ENCODE measurements at regions not wholly inside any gene's neighbourhood (a gene's known extent, or its start where the extent isn't known, plus 50 kb on each side); places are given as distances from the start of the nearest gene placed in this dataset.

GRCh38 chr18:5779922-5780321 is 115.4 kb downstream of the TMEM200C start:
- DNase-seq (ENCODE audit: low read depth) = no peak
- no peak overlapping the region for H3K4me3 ChIP-seq (ENCODE audit: low read depth, low read length)
- TF ChIP-seq CTCF (IDR thresholded peaks at IDR 0.05; ENCODE audit: low read depth, low read length, missing control alignments) = no peak

- no peak overlapping the region for H3K4me3 ChIP-seq (ENCODE audit: low read depth, low read length)
- no peak for DNase-seq (ENCODE audit: low read depth)
- no peak for TF ChIP-seq CTCF (IDR thresholded peaks at IDR 0.05; ENCODE audit: low read depth, low read length, missing control alignments)
These were observed 122.8 kb downstream of the TMEM200C start for GRCh38 chr18:5772306-5773105.

- no peak for TF ChIP-seq CTCF (IDR thresholded peaks at IDR 0.05; ENCODE audit: low read depth, low read length, missing control alignments)
- no peak overlapping the region for H3K4me3 ChIP-seq (ENCODE audit: low read depth, low read length)
- no peak for DNase-seq (ENCODE audit: low read depth)
These were observed 124.0 kb downstream of the TMEM200C start for GRCh38 chr18:5771343-5771742.

GRCh38 chr18:5770176-5770575 is 125.1 kb downstream of the TMEM200C start:
- no peak overlapping the region for H3K4me3 ChIP-seq (ENCODE audit: low read depth, low read length)
- no peak for TF ChIP-seq CTCF (IDR thresholded peaks at IDR 0.05; ENCODE audit: low read depth, low read length, missing control alignments)
- DNase-seq (ENCODE audit: low read depth) = no peak

GRCh38 chr18:5768454-5768853 is 126.9 kb downstream of the TMEM200C start:
- H3K4me3 ChIP-seq (ENCODE audit: low read depth, low read length) = no peak overlapping the region
- no peak for DNase-seq (ENCODE audit: low read depth)
- TF ChIP-seq CTCF (IDR thresholded peaks at IDR 0.05; ENCODE audit: low read depth, low read length, missing control alignments) = no peak

GRCh38 chr18:5759194-5759593 is 136.1 kb downstream of the TMEM200C start:
- DNase-seq (ENCODE audit: low read depth) = no peak
- TF ChIP-seq CTCF (IDR thresholded peaks at IDR 0.05; ENCODE audit: low read depth, low read length, missing control alignments) = no peak
- H3K4me3 ChIP-seq (ENCODE audit: low read depth, low read length) = no peak overlapping the region

GRCh38 chr18:5756823-5757222 is 138.5 kb downstream of the TMEM200C start:
- TF ChIP-seq CTCF (IDR thresholded peaks at IDR 0.05; ENCODE audit: low read depth, low read length, missing control alignments) = no peak
- no peak overlapping the region for H3K4me3 ChIP-seq (ENCODE audit: low read depth, low read length)
- no peak for DNase-seq (ENCODE audit: low read depth)
